ENCODE measurements at regions not wholly inside any gene's neighbourhood (a gene's known extent, or its start where the extent isn't known, plus 50 kb on each side); places are given as distances from the start of the nearest gene placed in this dataset.
A peak's percentile ranks its signal among the peaks of the same experiment; 100 is the strongest.

- no peak overlapping the region for H3K4me3 ChIP-seq (ENCODE audit: low read depth, low read length)
- no peak overlapping the region for H3K4ac ChIP-seq (ENCODE audit: low read depth, low read length)
- H3K4me2 ChIP-seq (ENCODE audit: low read length) = no peak overlapping the region
- no peaks in the 10 kb centered on the region for H3K9me3 ChIP-seq (ENCODE audit: insufficient read depth, low read depth, low read length)
- H4K8ac ChIP-seq (ENCODE audit: low read depth, low read length) = no peak overlapping the region
- H4K12ac ChIP-seq (ENCODE audit: low read depth, low read length) = no peak overlapping the region
- no peak overlapping the region for H2AK5ac ChIP-seq (ENCODE audit: low read length)
- DNase-seq = no peak
- no peak overlapping the region for H2BK5ac ChIP-seq (ENCODE audit: low read depth, low read length, poor library complexity)
- no peak overlapping the region for H3K23ac ChIP-seq (ENCODE audit: low read length)
- no peak overlapping the region for H2BK12ac ChIP-seq (ENCODE audit: low read length)
- no peak overlapping the region for H2BK120ac ChIP-seq (ENCODE audit: insufficient read depth, low read length, poor library complexity)
- no peaks in the 10 kb centered on the region for H3K4me1 ChIP-seq (ENCODE audit: control insufficient read depth in 1 of 2, insufficient read depth in 2 of 2, low read length in 2 of 2)
- H4K91ac ChIP-seq (ENCODE audit: low read depth, low read length) = no peak overlapping the region
- no peaks in the 10 kb centered on the region for H3K79me1 ChIP-seq (ENCODE audit: low read length)
- no peak overlapping the region for H3K14ac ChIP-seq (ENCODE audit: low read length)
- no peak overlapping the region for H3K9ac ChIP-seq (ENCODE audit: low read length)
- WGBS (ENCODE audit: extremely low coverage, insufficient coverage, insufficient read length) = no CpG with 5 or more reads among the region's 3 CpGs
- no peaks in the 10 kb centered on the region for H3K36me3 ChIP-seq (ENCODE audit: control insufficient read depth in 1 of 2, insufficient read depth in 2 of 2, low read length in 2 of 2)
- H3K18ac ChIP-seq (ENCODE audit: low read length) = no peak overlapping the region
- no peaks in the 10 kb centered on the region for H3K79me2 ChIP-seq (ENCODE audit: control insufficient read depth, insufficient read depth, low read length, poor library complexity)
- H2AFZ ChIP-seq (ENCODE audit: insufficient read depth, low read length, poor library complexity) = no peak overlapping the region
- no peaks in the 10 kb centered on the region for H3K27me3 ChIP-seq (ENCODE audit: insufficient read depth, low read length)
- H3K27ac ChIP-seq (ENCODE audit: low read depth, low read length) = no peak overlapping the region
Measured at GRCh38 chr4:170591076-170591475, 501.3 kb upstream of the AADAT start.

DNA sequence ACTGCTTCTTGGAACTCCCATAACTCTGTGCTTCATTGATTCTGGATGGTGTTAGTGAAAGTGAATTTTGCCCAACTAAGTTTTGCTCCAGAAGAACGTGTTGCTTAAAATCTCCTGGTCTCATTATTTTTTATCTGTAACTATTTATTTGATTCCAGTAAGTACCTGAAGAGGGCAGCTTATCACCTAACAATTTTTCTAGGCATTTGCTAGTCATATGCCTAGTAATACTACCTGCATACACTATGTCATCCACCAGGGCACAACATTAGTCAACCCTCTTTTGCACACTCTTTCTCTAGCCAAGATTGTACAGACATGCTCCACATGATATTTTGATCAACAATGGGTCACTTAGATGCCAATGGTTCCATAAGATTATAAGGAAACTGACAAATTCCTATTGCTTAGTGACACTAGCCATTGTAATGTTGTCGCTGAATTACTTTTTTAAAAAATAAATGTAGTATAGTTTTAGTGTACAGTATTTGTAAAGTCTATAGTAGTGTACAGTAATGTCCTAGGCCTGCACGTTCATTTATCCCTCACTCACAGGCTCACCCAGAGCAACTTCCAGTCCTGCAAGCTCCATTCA is 499.9 kb upstream of the AADAT start:
- Histone ChIP-seq H2BK5ac (ENCODE audit: low read depth, low read length, poor library complexity) (no peak overlapping the region), H3K27me3 (ENCODE audit: insufficient read depth, low read length) (no peaks in the 10 kb centered on the region), H2BK120ac (ENCODE audit: insufficient read depth, low read length, poor library complexity) (no peak overlapping the region), H4K12ac (ENCODE audit: low read depth, low read length) (no peak overlapping the region), H3K27ac (ENCODE audit: low read depth, low read length) (no peak overlapping the region), H2AFZ (ENCODE audit: insufficient read depth, low read length, poor library complexity) (no peak overlapping the region), H3K4me2 (ENCODE audit: low read length) (no peak overlapping the region), H3K36me3 (ENCODE audit: control insufficient read depth in 1 of 2, insufficient read depth in 2 of 2, low read length in 2 of 2) (no peaks in the 10 kb centered on the region), H2BK12ac (ENCODE audit: low read length) (no peak overlapping the region), H3K4ac (ENCODE audit: low read depth, low read length) (no peak overlapping the region), H3K9me3 (ENCODE audit: insufficient read depth, low read depth, low read length) (no peaks in the 10 kb centered on the region), H3K4me3 (ENCODE audit: low read depth, low read length) (no peak overlapping the region), H3K9ac (ENCODE audit: low read length) (no peak overlapping the region), H4K8ac (ENCODE audit: low read depth, low read length) (no peak overlapping the region), H3K23ac (ENCODE audit: low read length) (no peak overlapping the region), H3K79me1 (ENCODE audit: low read length) (no peaks in the 10 kb centered on the region), H3K14ac (ENCODE audit: low read length) (no peak overlapping the region), H3K79me2 (ENCODE audit: control insufficient read depth, insufficient read depth, low read length, poor library complexity) (no peaks in the 10 kb centered on the region), H3K18ac (ENCODE audit: low read length) (no peak overlapping the region), H2AK5ac (ENCODE audit: low read length) (no peak overlapping the region), H4K91ac (ENCODE audit: low read depth, low read length) (no peak overlapping the region), H3K4me1 (ENCODE audit: control insufficient read depth in 1 of 2, insufficient read depth in 2 of 2, low read length in 2 of 2) (no peaks in the 10 kb centered on the region)
- peak in 1 of 2 donors; percentile 48 for DNase-seq
- no CpG with 5 or more reads among the region's 3 CpGs for WGBS (ENCODE audit: extremely low coverage, insufficient coverage, insufficient read length)

GRCh38 chr4:170581969-170582368 is 492.2 kb upstream of the AADAT start:
- Histone ChIP-seq H3K79me2 (ENCODE audit: control insufficient read depth, insufficient read depth, low read length, poor library complexity) (no peaks in the 10 kb centered on the region), H4K12ac (ENCODE audit: low read depth, low read length) (no peak overlapping the region), H3K4me1 (ENCODE audit: control insufficient read depth in 1 of 2, insufficient read depth in 2 of 2, low read length in 2 of 2) (no peaks in the 10 kb centered on the region), H3K18ac (ENCODE audit: low read length) (no peak overlapping the region), H3K27ac (ENCODE audit: low read depth, low read length) (no peak overlapping the region), H3K4me3 (ENCODE audit: low read depth, low read length) (no peak overlapping the region), H3K9ac (ENCODE audit: low read length) (no peak overlapping the region), H3K79me1 (ENCODE audit: low read length) (no peaks in the 10 kb centered on the region), H3K9me3 (ENCODE audit: insufficient read depth, low read depth, low read length) (no peaks in the 10 kb centered on the region), H2AK5ac (ENCODE audit: low read length) (no peak overlapping the region), H3K36me3 (ENCODE audit: control insufficient read depth in 1 of 2, insufficient read depth in 2 of 2, low read length in 2 of 2) (no peaks in the 10 kb centered on the region), H4K91ac (ENCODE audit: low read depth, low read length) (no peak overlapping the region), H3K14ac (ENCODE audit: low read length) (no peak overlapping the region), H4K8ac (ENCODE audit: low read depth, low read length) (no peak overlapping the region), H3K27me3 (ENCODE audit: insufficient read depth, low read length) (no peaks in the 10 kb centered on the region), H2BK120ac (ENCODE audit: insufficient read depth, low read length, poor library complexity) (no peak overlapping the region), H2AFZ (ENCODE audit: insufficient read depth, low read length, poor library complexity) (no peak overlapping the region), H2BK5ac (ENCODE audit: low read depth, low read length, poor library complexity) (no peak overlapping the region), H2BK12ac (ENCODE audit: low read length) (no peak overlapping the region), H3K4me2 (ENCODE audit: low read length) (no peak overlapping the region), H3K4ac (ENCODE audit: low read depth, low read length) (no peak overlapping the region), H3K23ac (ENCODE audit: low read length) (no peak overlapping the region)
- no CpG with 5 or more reads among the region's 5 CpGs for WGBS (ENCODE audit: extremely low coverage, insufficient coverage, insufficient read length)
- DNase-seq = peak; percentile 1 to 18

- no peak overlapping the region for H2BK5ac ChIP-seq (ENCODE audit: low read depth, low read length, poor library complexity)
- WGBS (ENCODE audit: extremely low coverage, insufficient coverage, insufficient read length) = no CpG with 5 or more reads among the region's 7 CpGs
- no peak overlapping the region for H3K4ac ChIP-seq (ENCODE audit: low read depth, low read length)
Measured at GRCh38 chr4:170581322-170581721, 491.6 kb upstream of the AADAT start.

More at GRCh38 chr4:170581322-170581721, 491.6 kb upstream of the AADAT start:
- Histone ChIP-seq H3K4me1 (ENCODE audit: control insufficient read depth in 1 of 2, insufficient read depth in 2 of 2, low read length in 2 of 2) (no peaks in the 10 kb centered on the region), H2BK120ac (ENCODE audit: insufficient read depth, low read length, poor library complexity) (no peak overlapping the region), H3K23ac (ENCODE audit: low read length) (no peak overlapping the region), H4K8ac (ENCODE audit: low read depth, low read length) (no peak overlapping the region), H3K27ac (ENCODE audit: low read depth, low read length) (no peak overlapping the region), H2BK12ac (ENCODE audit: low read length) (no peak overlapping the region), H3K9ac (ENCODE audit: low read length) (no peak overlapping the region), H2AK5ac (ENCODE audit: low read length) (no peak overlapping the region), H3K79me1 (ENCODE audit: low read length) (no peaks in the 10 kb centered on the region), H3K14ac (ENCODE audit: low read length) (no peak overlapping the region), H3K27me3 (ENCODE audit: insufficient read depth, low read length) (no peaks in the 10 kb centered on the region), H4K12ac (ENCODE audit: low read depth, low read length) (no peak overlapping the region), H3K36me3 (ENCODE audit: control insufficient read depth in 1 of 2, insufficient read depth in 2 of 2, low read length in 2 of 2) (no peaks in the 10 kb centered on the region), H3K79me2 (ENCODE audit: control insufficient read depth, insufficient read depth, low read length, poor library complexity) (no peaks in the 10 kb centered on the region), H2AFZ (ENCODE audit: insufficient read depth, low read length, poor library complexity) (no peak overlapping the region), H4K91ac (ENCODE audit: low read depth, low read length) (no peak overlapping the region), H3K4me2 (ENCODE audit: low read length) (no peak overlapping the region), H3K4me3 (ENCODE audit: low read depth, low read length) (no peak overlapping the region), H3K18ac (ENCODE audit: low read length) (no peak overlapping the region), H3K9me3 (ENCODE audit: insufficient read depth, low read depth, low read length) (no peaks in the 10 kb centered on the region)
- DNase-seq = no peak
